Vagina (tissue), 2 donors: ENCODE measurements at regions not wholly inside any gene's neighbourhood (a gene's known extent, or its start where the extent isn't known, plus 50 kb on each side); places are given as distances from the start of the nearest gene placed in this dataset.

Experiments
- POLR2A ChIP-seq, 2 donors: fragments of 450-650 bp; IDR thresholded peaks; one replicate each; pipeline ENCODE4 v1.6.1; 2017; ENCODE audit warnings: antibody characterized with exemption in 2 of 2, mild to moderate bottlenecking in 2 of 2, moderate library complexity in 2 of 2
- TF ChIP-seq, protein P1 (sequence below), 3 experiments: fragments of 450-650 bp in 2 of 3; fragments of 200-600 bp in 1 of 3; sonication (generic) in 1 of 3; IDR thresholded peaks; one replicate each; pipeline ENCODE4 v1.5.1; 2017 to 2019; ENCODE audit warnings: antibody characterized with exemption in 3 of 3, mild to moderate bottlenecking in 2 of 3, moderate library complexity in 2 of 3

DNA sequence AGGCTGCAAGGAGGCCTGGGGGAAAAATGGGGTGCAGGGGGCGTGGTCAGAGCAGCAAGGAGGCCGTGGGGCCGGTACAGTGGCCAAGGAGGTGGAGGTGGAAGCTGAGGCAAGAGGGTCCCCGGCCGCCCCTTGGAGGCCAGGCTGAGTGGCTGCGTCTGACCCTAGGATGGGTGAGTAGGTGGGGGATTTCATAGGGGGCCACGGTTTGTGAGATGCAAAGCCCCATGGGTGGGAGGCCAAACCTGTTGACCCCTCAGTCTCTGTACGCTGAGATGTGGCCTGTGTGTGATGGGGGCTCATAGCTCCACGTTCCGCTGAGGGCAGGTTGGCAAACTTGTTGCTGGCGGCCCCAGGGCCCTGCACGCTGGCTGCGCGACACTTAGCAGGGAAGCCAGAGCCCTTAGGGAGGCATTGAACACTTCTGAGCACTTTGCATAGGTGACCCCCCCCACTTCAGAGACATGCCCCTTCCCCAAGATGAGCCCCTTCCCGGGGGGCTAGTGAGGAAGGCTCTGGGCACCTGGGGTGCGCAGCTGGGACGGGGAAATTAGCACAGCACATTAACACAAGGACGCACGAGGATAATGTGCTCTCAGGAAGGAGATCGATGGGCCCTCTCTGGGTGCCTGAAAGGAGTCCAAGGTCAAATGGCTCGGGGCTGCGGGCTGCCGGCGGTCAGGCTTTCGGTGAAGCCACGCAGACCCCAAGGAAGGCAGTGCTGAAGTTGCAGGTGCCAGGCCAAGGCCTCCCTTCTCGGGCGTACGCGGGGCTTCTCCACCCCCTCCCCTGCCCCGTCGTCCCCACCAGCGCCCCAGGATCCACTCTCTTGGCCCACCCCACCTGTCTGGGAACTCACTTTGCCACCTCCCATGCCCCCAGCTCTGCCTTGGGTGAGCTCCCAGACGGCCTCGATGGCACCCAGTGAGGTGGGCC lies 107.4 kb downstream of the HMX1 start:
- TF ChIP-seq, protein P1, sequence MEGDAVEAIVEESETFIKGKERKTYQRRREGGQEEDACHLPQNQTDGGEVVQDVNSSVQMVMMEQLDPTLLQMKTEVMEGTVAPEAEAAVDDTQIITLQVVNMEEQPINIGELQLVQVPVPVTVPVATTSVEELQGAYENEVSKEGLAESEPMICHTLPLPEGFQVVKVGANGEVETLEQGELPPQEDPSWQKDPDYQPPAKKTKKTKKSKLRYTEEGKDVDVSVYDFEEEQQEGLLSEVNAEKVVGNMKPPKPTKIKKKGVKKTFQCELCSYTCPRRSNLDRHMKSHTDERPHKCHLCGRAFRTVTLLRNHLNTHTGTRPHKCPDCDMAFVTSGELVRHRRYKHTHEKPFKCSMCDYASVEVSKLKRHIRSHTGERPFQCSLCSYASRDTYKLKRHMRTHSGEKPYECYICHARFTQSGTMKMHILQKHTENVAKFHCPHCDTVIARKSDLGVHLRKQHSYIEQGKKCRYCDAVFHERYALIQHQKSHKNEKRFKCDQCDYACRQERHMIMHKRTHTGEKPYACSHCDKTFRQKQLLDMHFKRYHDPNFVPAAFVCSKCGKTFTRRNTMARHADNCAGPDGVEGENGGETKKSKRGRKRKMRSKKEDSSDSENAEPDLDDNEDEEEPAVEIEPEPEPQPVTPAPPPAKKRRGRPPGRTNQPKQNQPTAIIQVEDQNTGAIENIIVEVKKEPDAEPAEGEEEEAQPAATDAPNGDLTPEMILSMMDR (IDR thresholded peaks at IDR 0.05): no peak
- TF ChIP-seq POLR2A (IDR thresholded peaks at IDR 0.05): no peak
